K562 (cell line): ENCODE measurements at regions not wholly inside any gene's neighbourhood (a gene's known extent, or its start where the extent isn't known, plus 50 kb on each side); places are given as distances from the start of the nearest gene placed in this dataset.
A peak's percentile ranks its signal among the peaks of the same experiment; 100 is the strongest.

Experiments
- BDP1 ChIP-seq: IDR thresholded peaks from 3 replicates; pipeline ENCODE4 v1.6.1; 2011; ENCODE audit not compliant: insufficient read length, insufficient read depth
- GTF2A2 ChIP-seq: IDR thresholded peaks from 2 replicates; pipeline ENCODE4 v1.6.1; 2016; ENCODE audit warnings: mild to moderate bottlenecking, missing genetic modification characterization, missing compliant biosample characterization
- HDAC8 ChIP-seq: fragments of 450-650 bp; IDR thresholded peaks from 2 replicates; pipeline ENCODE4 v1.6.1; 2016; ENCODE audit warnings: mild to moderate bottlenecking, missing genetic modification characterization, moderate library complexity, missing compliant biosample characterization
- JUN ChIP-seq, 2 experiments: sonication (generic) in 1 of 2; formaldehyde crosslinking in 1 of 2; IDR thresholded peaks; 2 replicates each; pipeline versions ENCODE4 v1.6.1 to v1.8.0; 2012 to 2022; ENCODE audit warnings: borderline replicate concordance in 2 of 2, mild to moderate bottlenecking in 2 of 2, improper control_type of control experiment in 1 of 2, low read depth in 1 of 2, low read length in 1 of 2, missing genetic modification reagents in 1 of 2
- KDM4B ChIP-seq, 2 experiments: fragments of 450-650 bp in 1 of 2; sonication (generic) in 1 of 2; IDR thresholded peaks; 2 replicates each; pipeline ENCODE4 v1.6.1; 2016 to 2017; ENCODE audit warnings: borderline replicate concordance in 2 of 2, antibody characterized with exemption in 1 of 2, low read depth in 1 of 2, mild to moderate bottlenecking in 1 of 2
- LARP7 ChIP-seq: fragments of 450-650 bp; IDR thresholded peaks from 2 replicates; pipeline ENCODE4 v1.6.1; 2016
- TF ChIP-seq, protein P1 (sequence below): fragments of 450-650 bp; IDR thresholded peaks from 2 replicates; pipeline ENCODE4 v1.6.1; 2018; ENCODE audit not compliant: partially characterized antibody
- TF ChIP-seq, protein P2 (sequence below): fragments of 250-450 bp; sonication (Bioruptor Pico); IDR thresholded peaks from 2 replicates; pipeline ENCODE4 v1.5.0; 2021
- TF ChIP-seq, protein P3 (sequence below): sonication (generic); formaldehyde crosslinking; IDR thresholded peaks from 2 replicates; pipeline ENCODE4 v1.8.0; 2023; ENCODE audit warnings: mild to moderate bottlenecking, missing genetic modification reagents
- TF ChIP-seq, protein P4 (sequence below): fragments of 450-650 bp; IDR thresholded peaks from 2 replicates; pipeline ENCODE4 v1.6.1; 2016; ENCODE audit warnings: borderline replicate concordance
- TF ChIP-seq, protein P5 (sequence below): fragments of 450-650 bp; IDR thresholded peaks from 2 replicates; pipeline ENCODE4 v1.7.0; 2016; ENCODE audit warnings: borderline replicate concordance
- TF ChIP-seq, protein P6 (sequence below): IDR thresholded peaks from 3 replicates; pipeline ENCODE4 v1.6.1; 2011; ENCODE audit warnings: borderline replicate concordance, mild to moderate bottlenecking; ENCODE audit not compliant: insufficient read length, insufficient read depth

DNA sequence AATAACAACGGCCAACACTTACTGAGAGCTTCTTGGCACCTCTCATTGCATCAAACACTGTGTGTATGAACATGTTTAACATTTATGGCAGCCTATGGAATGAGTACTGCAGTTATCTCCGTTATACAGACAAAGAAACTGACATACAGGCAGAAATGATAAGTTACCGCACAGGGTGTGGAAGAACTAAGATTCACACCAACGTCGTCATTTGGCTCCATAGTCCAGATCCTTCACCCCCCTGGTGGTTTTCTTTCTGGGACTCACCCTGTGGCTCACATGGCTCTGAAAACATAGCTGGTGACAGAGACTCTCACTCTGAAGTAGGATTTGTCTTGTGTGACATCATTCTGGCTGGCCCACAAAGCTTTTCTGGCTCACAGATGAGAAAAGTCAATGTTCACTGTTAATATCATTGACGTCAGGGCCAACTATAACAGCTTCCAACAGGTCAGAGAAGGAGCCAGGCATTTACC lies 230.1 kb downstream of the DLEU7 start (continued):
- TF ChIP-seq, protein P1, sequence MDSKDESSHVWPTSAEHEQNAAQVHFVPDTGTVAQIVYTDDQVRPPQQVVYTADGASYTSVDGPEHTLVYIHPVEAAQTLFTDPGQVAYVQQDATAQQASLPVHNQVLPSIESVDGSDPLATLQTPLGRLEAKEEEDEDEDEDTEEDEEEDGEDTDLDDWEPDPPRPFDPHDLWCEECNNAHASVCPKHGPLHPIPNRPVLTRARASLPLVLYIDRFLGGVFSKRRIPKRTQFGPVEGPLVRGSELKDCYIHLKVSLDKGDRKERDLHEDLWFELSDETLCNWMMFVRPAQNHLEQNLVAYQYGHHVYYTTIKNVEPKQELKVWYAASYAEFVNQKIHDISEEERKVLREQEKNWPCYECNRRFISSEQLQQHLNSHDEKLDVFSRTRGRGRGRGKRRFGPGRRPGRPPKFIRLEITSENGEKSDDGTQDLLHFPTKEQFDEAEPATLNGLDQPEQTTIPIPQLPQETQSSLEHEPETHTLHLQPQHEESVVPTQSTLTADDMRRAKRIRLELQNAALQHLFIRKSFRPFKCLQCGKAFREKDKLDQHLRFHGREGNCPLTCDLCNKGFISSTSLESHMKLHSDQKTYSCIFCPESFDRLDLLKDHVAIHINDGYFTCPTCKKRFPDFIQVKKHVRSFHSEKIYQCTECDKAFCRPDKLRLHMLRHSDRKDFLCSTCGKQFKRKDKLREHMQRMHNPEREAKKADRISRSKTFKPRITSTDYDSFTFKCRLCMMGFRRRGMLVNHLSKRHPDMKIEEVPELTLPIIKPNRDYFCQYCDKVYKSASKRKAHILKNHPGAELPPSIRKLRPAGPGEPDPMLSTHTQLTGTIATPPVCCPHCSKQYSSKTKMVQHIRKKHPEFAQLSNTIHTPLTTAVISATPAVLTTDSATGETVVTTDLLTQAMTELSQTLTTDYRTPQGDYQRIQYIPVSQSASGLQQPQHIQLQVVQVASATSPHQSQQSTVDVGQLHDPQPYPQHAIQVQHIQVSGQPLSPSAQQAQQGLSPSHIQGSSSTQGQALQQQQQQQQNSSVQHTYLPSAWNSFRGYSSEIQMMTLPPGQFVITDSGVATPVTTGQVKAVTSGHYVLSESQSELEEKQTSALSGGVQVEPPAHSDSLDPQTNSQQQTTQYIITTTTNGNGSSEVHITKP, result peak; percentile 50
- TF ChIP-seq HDAC8 (tag) (no peak), BDP1 (no peak), GTF2A2 (no peak), JUN (IDR thresholded peaks at IDR 0.05; ENCODE audit: borderline replicate concordance, low read depth, low read length) (peak; percentile 44; the same call in 1 of the 2 replicates), JUN (CRISPR knock-in tag; IDR thresholded peaks at IDR 0.05; ENCODE audit: borderline replicate concordance) (no peak), LARP7 (no peak), KDM4B (IDR thresholded peaks at IDR 0.05; ENCODE audit: borderline replicate concordance in 2 of 2, low read depth in 1 of 2) (no peak)
- TF ChIP-seq, protein P2, sequence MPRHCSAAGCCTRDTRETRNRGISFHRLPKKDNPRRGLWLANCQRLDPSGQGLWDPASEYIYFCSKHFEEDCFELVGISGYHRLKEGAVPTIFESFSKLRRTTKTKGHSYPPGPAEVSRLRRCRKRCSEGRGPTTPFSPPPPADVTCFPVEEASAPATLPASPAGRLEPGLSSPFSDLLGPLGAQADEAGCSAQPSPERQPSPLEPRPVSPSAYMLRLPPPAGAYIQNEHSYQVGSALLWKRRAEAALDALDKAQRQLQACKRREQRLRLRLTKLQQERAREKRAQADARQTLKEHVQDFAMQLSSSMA (CRISPR knock-in tag), result no peak
- TF ChIP-seq, protein P3, sequence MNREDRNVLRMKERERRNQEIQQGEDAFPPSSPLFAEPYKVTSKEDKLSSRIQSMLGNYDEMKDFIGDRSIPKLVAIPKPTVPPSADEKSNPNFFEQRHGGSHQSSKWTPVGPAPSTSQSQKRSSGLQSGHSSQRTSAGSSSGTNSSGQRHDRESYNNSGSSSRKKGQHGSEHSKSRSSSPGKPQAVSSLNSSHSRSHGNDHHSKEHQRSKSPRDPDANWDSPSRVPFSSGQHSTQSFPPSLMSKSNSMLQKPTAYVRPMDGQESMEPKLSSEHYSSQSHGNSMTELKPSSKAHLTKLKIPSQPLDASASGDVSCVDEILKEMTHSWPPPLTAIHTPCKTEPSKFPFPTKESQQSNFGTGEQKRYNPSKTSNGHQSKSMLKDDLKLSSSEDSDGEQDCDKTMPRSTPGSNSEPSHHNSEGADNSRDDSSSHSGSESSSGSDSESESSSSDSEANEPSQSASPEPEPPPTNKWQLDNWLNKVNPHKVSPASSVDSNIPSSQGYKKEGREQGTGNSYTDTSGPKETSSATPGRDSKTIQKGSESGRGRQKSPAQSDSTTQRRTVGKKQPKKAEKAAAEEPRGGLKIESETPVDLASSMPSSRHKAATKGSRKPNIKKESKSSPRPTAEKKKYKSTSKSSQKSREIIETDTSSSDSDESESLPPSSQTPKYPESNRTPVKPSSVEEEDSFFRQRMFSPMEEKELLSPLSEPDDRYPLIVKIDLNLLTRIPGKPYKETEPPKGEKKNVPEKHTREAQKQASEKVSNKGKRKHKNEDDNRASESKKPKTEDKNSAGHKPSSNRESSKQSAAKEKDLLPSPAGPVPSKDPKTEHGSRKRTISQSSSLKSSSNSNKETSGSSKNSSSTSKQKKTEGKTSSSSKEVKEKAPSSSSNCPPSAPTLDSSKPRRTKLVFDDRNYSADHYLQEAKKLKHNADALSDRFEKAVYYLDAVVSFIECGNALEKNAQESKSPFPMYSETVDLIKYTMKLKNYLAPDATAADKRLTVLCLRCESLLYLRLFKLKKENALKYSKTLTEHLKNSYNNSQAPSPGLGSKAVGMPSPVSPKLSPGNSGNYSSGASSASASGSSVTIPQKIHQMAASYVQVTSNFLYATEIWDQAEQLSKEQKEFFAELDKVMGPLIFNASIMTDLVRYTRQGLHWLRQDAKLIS (CRISPR knock-in tag), result no peak
- TF ChIP-seq, protein P4, sequence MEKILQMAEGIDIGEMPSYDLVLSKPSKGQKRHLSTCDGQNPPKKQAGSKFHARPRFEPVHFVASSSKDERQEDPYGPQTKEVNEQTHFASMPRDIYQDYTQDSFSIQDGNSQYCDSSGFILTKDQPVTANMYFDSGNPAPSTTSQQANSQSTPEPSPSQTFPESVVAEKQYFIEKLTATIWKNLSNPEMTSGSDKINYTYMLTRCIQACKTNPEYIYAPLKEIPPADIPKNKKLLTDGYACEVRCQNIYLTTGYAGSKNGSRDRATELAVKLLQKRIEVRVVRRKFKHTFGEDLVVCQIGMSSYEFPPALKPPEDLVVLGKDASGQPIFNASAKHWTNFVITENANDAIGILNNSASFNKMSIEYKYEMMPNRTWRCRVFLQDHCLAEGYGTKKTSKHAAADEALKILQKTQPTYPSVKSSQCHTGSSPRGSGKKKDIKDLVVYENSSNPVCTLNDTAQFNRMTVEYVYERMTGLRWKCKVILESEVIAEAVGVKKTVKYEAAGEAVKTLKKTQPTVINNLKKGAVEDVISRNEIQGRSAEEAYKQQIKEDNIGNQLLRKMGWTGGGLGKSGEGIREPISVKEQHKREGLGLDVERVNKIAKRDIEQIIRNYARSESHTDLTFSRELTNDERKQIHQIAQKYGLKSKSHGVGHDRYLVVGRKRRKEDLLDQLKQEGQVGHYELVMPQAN, result no peak
- TF ChIP-seq, protein P5, sequence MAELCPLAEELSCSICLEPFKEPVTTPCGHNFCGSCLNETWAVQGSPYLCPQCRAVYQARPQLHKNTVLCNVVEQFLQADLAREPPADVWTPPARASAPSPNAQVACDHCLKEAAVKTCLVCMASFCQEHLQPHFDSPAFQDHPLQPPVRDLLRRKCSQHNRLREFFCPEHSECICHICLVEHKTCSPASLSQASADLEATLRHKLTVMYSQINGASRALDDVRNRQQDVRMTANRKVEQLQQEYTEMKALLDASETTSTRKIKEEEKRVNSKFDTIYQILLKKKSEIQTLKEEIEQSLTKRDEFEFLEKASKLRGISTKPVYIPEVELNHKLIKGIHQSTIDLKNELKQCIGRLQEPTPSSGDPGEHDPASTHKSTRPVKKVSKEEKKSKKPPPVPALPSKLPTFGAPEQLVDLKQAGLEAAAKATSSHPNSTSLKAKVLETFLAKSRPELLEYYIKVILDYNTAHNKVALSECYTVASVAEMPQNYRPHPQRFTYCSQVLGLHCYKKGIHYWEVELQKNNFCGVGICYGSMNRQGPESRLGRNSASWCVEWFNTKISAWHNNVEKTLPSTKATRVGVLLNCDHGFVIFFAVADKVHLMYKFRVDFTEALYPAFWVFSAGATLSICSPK, result no peak
- TF ChIP-seq, protein P6, sequence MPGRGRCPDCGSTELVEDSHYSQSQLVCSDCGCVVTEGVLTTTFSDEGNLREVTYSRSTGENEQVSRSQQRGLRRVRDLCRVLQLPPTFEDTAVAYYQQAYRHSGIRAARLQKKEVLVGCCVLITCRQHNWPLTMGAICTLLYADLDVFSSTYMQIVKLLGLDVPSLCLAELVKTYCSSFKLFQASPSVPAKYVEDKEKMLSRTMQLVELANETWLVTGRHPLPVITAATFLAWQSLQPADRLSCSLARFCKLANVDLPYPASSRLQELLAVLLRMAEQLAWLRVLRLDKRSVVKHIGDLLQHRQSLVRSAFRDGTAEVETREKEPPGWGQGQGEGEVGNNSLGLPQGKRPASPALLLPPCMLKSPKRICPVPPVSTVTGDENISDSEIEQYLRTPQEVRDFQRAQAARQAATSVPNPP, result no peak
